H9 (cell line): ENCODE measurements at regions not wholly inside any gene's neighbourhood (a gene's known extent, or its start where the extent isn't known, plus 50 kb on each side); places are given as distances from the start of the nearest gene placed in this dataset.
A peak's percentile ranks its signal among the peaks of the same experiment; 100 is the strongest.

Source experiments
- DNase-seq: peaks from one replicate; pipeline ENCODE4 v3.0.0-alpha.2; 2017
- H2AFZ ChIP-seq: one replicate; pipeline ENCODE4 v1.6.1; 2013; ENCODE audit warnings: mild to moderate bottlenecking, low read length, control low read depth, moderate library complexity
- H2AK5ac ChIP-seq: 2 replicates; pipeline ENCODE4 v1.6.1; 2013; ENCODE audit warnings: low read length, control low read depth, mixed read lengths; ENCODE audit not compliant: insufficient read length
- H2BK120ac ChIP-seq: one replicate; pipeline ENCODE4 v1.6.1; 2013; ENCODE audit warnings: low read depth, mild to moderate bottlenecking, low read length, control low read depth, inconsistent platforms; ENCODE audit not compliant: poor library complexity, severe bottlenecking
- H2BK12ac ChIP-seq: 2 replicates; pipeline ENCODE4 v1.6.1; 2013; ENCODE audit warnings: low read length, control low read depth, mixed read lengths, low read depth; ENCODE audit not compliant: insufficient read length
- H2BK15ac ChIP-seq: 2 replicates; pipeline ENCODE4 v1.6.1; 2013; ENCODE audit warnings: low read depth, low read length, control low read depth
- H2BK20ac ChIP-seq: one replicate; pipeline ENCODE4 v1.6.1; 2013; ENCODE audit warnings: low read depth, mild to moderate bottlenecking, low read length, control low read depth, inconsistent platforms; ENCODE audit not compliant: poor library complexity, severe bottlenecking
- H2BK5ac ChIP-seq: 2 replicates; pipeline ENCODE4 v1.6.1; 2013; ENCODE audit warnings: low read length, control low read depth, mixed read lengths; ENCODE audit not compliant: insufficient read length
- H3K14ac ChIP-seq: 2 replicates; pipeline ENCODE4 v1.6.1; 2013; ENCODE audit warnings: low read length, control low read depth; ENCODE audit not compliant: insufficient read depth
- H3K18ac ChIP-seq: 2 replicates; pipeline ENCODE4 v1.6.1; 2013; ENCODE audit warnings: low read depth, mild to moderate bottlenecking, mixed read lengths, low read length, control low read depth; ENCODE audit not compliant: insufficient read length
- H3K23ac ChIP-seq: 2 replicates; pipeline ENCODE4 v1.6.1; 2013; ENCODE audit warnings: low read length, control low read depth, mixed read lengths, low read depth; ENCODE audit not compliant: insufficient read length
- H3K23me2 ChIP-seq: 2 replicates; pipeline ENCODE4 v1.6.1; 2013; ENCODE audit warnings: low read depth, mild to moderate bottlenecking, mixed read lengths, low read length, control low read depth; ENCODE audit not compliant: insufficient read length, poor library complexity, severe bottlenecking
- H3K27ac ChIP-seq: 2 replicates; pipeline ENCODE4 v1.5.1; 2013; ENCODE audit warnings: low read length, control low read depth, mixed read lengths, low read depth; ENCODE audit not compliant: insufficient read length
- H3K27me3 ChIP-seq: 2 replicates; pipeline ENCODE4 v1.6.1; 2013; ENCODE audit warnings: low read length, control low read depth, inconsistent platforms; ENCODE audit not compliant: insufficient read depth
- H3K4ac ChIP-seq: 2 replicates; pipeline ENCODE4 v1.6.1; 2013; ENCODE audit warnings: low read depth, mild to moderate bottlenecking, control low read depth, inconsistent platforms, low read length, moderate library complexity
- H3K4me1 ChIP-seq: 2 replicates; pipeline ENCODE4 v1.6.1; 2013; ENCODE audit warnings: low read length, control low read depth, inconsistent platforms; ENCODE audit not compliant: insufficient read depth
- H3K4me2 ChIP-seq: 2 replicates; pipeline ENCODE4 v1.6.1; 2013; ENCODE audit warnings: low read length, control low read depth, mixed read lengths; ENCODE audit not compliant: insufficient read length, insufficient read depth
- H3K56ac ChIP-seq: 2 replicates; pipeline ENCODE4 v1.6.1; 2013; ENCODE audit warnings: low read depth, mild to moderate bottlenecking, mixed read lengths, low read length, control low read depth; ENCODE audit not compliant: insufficient read length
- H3K79me1 ChIP-seq: 2 replicates; pipeline ENCODE4 v1.6.1; 2013; ENCODE audit warnings: low read depth, mild to moderate bottlenecking, moderate library complexity, low read length, control low read depth, inconsistent platforms; ENCODE audit not compliant: insufficient read depth, poor library complexity, severe bottlenecking
- H3K79me2 ChIP-seq: 2 replicates; pipeline ENCODE4 v1.6.1; 2013; ENCODE audit warnings: low read length, control low read depth, inconsistent platforms; ENCODE audit not compliant: insufficient read depth
- H3K9ac ChIP-seq: 2 replicates; pipeline ENCODE4 v1.6.1; 2013; ENCODE audit warnings: low read length, control low read depth, mixed read lengths; ENCODE audit not compliant: insufficient read length; ENCODE audit errors: extremely low read depth
- H3K9me3 ChIP-seq: one replicate; pipeline ENCODE4 v1.6.1; 2013; ENCODE audit warnings: low read depth, low read length, inconsistent platforms; ENCODE audit not compliant: control insufficient read depth
- H3T11ph ChIP-seq: one replicate; pipeline ENCODE4 v1.6.1; 2013; ENCODE audit warnings: mild to moderate bottlenecking, low read length, control low read depth, inconsistent platforms
- H4K20me1 ChIP-seq: one replicate; pipeline ENCODE4 v1.6.1; 2013; ENCODE audit not compliant: control insufficient read depth, insufficient read length, insufficient read depth
- H4K5ac ChIP-seq: 2 replicates; pipeline ENCODE4 v1.6.1; 2013; ENCODE audit warnings: low read depth, mild to moderate bottlenecking, mixed read lengths, low read length, control low read depth; ENCODE audit not compliant: insufficient read length
- H4K8ac ChIP-seq: replicated peaks from 2 replicates; pipeline ENCODE4 v1.6.1; 2013; ENCODE audit warnings: low read length, control low read depth, mixed read lengths, low read depth; ENCODE audit not compliant: insufficient read length
- H4K91ac ChIP-seq: 2 replicates; pipeline ENCODE4 v1.6.1; 2013; ENCODE audit warnings: low read depth, mild to moderate bottlenecking, moderate library complexity, mixed read lengths, low read length, control low read depth; ENCODE audit not compliant: insufficient read length
- H3K27ac Mint-ChIP-seq, 3 experiments: 2 replicates in 2 of 3; 3 replicates in 1 of 3; pipeline ENCODE4 v1.8.0; 2020 to 2021; ENCODE audit warnings: mixed read lengths in 3 of 3, mild to moderate bottlenecking in 1 of 3, moderate library complexity in 1 of 3
- H3K27me3 Mint-ChIP-seq: 2 replicates; pipeline ENCODE4 v1.8.0; 2021; ENCODE audit warnings: low read depth, mild to moderate bottlenecking, moderate library complexity, mixed read lengths
- H3K36me3 Mint-ChIP-seq, 3 experiments: 2 replicates in 2 of 3; 3 replicates in 1 of 3; pipeline ENCODE4 v1.8.0; 2020 to 2021; ENCODE audit warnings: low read depth in 3 of 3, mixed read lengths in 3 of 3; ENCODE audit not compliant: insufficient read depth in 1 of 3
- H3K4me1 Mint-ChIP-seq, 2 experiments: 2 replicates each; pipeline ENCODE4 v1.8.0; 2020; ENCODE audit warnings: mixed read lengths in 2 of 2
- H3K4me3 Mint-ChIP-seq, 2 experiments: 2 replicates in 1 of 2; 3 replicates in 1 of 2; pipeline ENCODE4 v1.8.0; 2020 to 2021; ENCODE audit warnings: mild to moderate bottlenecking in 2 of 2, mixed read lengths in 2 of 2, moderate library complexity in 1 of 2
- H3K9me3 Mint-ChIP-seq, 2 experiments: 2 replicates in 1 of 2; 3 replicates in 1 of 2; pipeline ENCODE4 v1.8.0; 2020; ENCODE audit warnings: mild to moderate bottlenecking in 2 of 2, mixed read lengths in 2 of 2, moderate library complexity in 1 of 2
- WGBS: extraction: QIAGEN DNeasy Blood & Tissue Kit; methylation state at CpG from one replicate; pipeline ENCODE4 v1.1.7; 2013; ENCODE audit warnings: missing lambda C conversion rate, low lambda C conversion rate, mixed read lengths; ENCODE audit not compliant: insufficient read length; ENCODE audit errors: extremely low coverage; 5-methylcytosine and 5-hydroxymethylcytosine counted together
- TF ChIP-seq, protein P1 (sequence below): fragments of 200-600 bp; sonication (generic); conservative IDR thresholded peaks from 3 replicates; pipeline ENCODE4 v1.8.0; 2021; ENCODE audit warnings: antibody characterized with exemption, mild to moderate bottlenecking

DNA sequence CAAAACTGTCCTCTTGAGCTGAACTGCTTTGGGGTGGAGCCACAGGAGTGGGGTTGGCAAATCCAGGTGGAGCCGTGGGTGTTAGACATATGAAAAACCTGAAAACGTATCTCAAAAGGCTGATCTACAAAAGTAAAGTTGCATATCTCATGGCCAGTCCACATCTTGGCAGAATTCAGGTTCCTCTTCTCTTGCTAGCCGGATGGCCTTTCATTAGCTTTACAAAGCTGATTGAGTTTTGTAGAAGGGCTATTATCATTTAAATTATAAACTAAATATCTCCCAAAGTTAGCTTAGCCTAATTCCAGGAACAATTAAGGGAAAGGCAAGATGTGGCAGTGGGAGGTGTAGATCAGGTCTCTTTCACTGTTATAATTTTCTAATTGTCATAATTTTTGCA is 1427.7 kb downstream of the EFNB2 start:
- no peaks in the 10 kb centered on the region for H3K9me3 ChIP-seq
- H4K20me1 ChIP-seq, result no peaks in the 10 kb centered on the region
- H4K91ac ChIP-seq, result no peak overlapping the region
- no peak overlapping the region for H2BK5ac ChIP-seq
- TF ChIP-seq, protein P1, sequence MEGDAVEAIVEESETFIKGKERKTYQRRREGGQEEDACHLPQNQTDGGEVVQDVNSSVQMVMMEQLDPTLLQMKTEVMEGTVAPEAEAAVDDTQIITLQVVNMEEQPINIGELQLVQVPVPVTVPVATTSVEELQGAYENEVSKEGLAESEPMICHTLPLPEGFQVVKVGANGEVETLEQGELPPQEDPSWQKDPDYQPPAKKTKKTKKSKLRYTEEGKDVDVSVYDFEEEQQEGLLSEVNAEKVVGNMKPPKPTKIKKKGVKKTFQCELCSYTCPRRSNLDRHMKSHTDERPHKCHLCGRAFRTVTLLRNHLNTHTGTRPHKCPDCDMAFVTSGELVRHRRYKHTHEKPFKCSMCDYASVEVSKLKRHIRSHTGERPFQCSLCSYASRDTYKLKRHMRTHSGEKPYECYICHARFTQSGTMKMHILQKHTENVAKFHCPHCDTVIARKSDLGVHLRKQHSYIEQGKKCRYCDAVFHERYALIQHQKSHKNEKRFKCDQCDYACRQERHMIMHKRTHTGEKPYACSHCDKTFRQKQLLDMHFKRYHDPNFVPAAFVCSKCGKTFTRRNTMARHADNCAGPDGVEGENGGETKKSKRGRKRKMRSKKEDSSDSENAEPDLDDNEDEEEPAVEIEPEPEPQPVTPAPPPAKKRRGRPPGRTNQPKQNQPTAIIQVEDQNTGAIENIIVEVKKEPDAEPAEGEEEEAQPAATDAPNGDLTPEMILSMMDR, result no peak
- H2BK12ac ChIP-seq, result no peak overlapping the region
- H3K23me2 ChIP-seq, result no peaks in the 10 kb centered on the region
- peak overlapping the region; percentile 69 for H2AFZ ChIP-seq
- H3K18ac ChIP-seq, result no peak overlapping the region
- Mint-ChIP-seq H3K27ac (peak overlapping the region; percentile 60 to 76 (median 73)), H3K4me1 (peaks cover 24 to 25% of the 10 kb centered on the region in 2 experiments), H3K36me3 (peaks cover 0 to 5% (median 0%) of the 10 kb centered on the region in 3 experiments; a peak in 2 of 7 replicates), H3K9me3 (no peaks in the 10 kb centered on the region), H3K4me3 (no peak overlapping the region), H3K27me3 (no peaks in the 10 kb centered on the region)
- H3K79me2 ChIP-seq, result no peaks in the 10 kb centered on the region
- no peak overlapping the region for H4K5ac ChIP-seq
- no peak overlapping the region for H3T11ph ChIP-seq
- H3K79me1 ChIP-seq, result no peaks in the 10 kb centered on the region
- no peak overlapping the region for H3K9ac ChIP-seq
- H2BK120ac ChIP-seq, result no peak overlapping the region
- no peak for DNase-seq
- H3K14ac ChIP-seq, result no peak overlapping the region
- H3K56ac ChIP-seq, result no peak overlapping the region
- peaks cover 2% of the 10 kb centered on the region; the same call in 1 of the 2 replicates for H3K4me1 ChIP-seq
- H4K8ac ChIP-seq, result no peak overlapping the region
- H2BK20ac ChIP-seq, result no peak overlapping the region
- H2BK15ac ChIP-seq, result no peak overlapping the region
- H3K27ac ChIP-seq, result peak overlapping the region; percentile 77
- H2AK5ac ChIP-seq, result no peak overlapping the region
- H3K23ac ChIP-seq, result no peak overlapping the region
- no peaks in the 10 kb centered on the region for H3K27me3 ChIP-seq
- H3K4ac ChIP-seq, result no peak overlapping the region
- WGBS, result no CpG with 5 or more reads among the region's 3 CpGs
- peak overlapping the region; percentile 32 for H3K4me2 ChIP-seq
